GM19240 (cell line): ENCODE measurements at regions not wholly inside any gene's neighbourhood (a gene's known extent, or its start where the extent isn't known, plus 50 kb on each side); places are given as distances from the start of the nearest gene placed in this dataset.

Experiments used
- DNase-seq: peaks from one replicate; pipeline ENCODE4 v3.0.0; 2011; ENCODE audit warnings: low spot score; ENCODE audit not compliant: insufficient read length

DNA sequence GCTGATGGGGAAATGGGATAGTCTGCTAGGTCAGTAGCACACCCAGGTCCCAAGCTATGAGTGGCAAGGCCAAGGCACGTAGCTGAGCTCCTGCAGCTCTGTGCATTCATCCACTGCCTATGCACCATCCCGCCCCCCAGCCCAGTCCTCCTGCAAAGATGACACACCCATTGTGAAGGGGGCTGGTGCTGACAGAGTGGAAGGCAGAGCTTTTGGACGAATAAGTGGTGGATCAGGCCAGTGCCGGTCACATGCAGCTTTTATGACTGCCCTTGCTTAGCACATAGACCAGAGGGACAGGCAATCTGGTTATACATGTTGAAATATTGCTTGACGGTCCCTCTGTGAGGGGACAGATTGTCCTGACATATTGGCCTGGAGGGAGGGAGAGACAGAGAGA lies 494.3 kb downstream of the PTPRU start:
- no peak for DNase-seq

DNA sequence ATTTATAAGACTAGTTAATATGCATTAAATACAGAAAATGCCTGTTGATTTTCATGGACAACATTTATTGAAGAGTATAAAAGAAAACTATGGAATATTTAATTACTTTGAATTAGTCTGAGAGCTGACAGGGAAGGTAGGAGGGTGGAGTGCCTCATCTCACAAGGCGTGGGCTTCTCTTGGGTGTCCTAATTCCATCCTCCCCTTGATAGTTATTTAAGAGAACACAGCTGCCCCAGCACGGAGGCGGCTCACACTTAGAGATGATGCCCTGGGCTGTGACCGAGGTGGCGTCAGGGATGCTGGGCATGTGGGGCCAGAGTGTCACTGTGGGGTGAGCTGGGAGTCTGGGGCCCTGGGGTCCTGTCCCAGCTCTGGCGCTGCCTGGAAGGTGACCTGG lies 493.0 kb downstream of the PTPRU start:
- no peak for DNase-seq

- no peak for DNase-seq
Measured at GRCh38 chr1:29728703-29729102, 492.4 kb downstream of the PTPRU start.

DNA sequence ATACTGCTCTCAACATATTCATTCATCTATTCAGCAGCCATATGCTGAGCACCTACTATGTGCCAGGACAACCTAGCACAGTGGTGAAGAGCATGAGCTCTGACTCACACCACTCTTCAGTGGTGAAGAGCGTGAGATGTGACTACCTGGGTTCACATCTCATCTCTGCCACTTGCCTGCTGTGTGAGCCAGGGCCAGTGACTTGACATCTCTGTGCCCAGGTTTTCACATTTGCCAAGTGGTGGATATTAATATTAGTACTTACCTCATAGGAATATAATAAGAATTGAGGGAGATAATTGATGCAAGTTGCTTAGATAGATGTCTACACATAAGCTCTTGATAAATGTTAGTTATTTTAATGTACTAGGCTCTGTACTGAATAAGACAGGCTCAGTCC lies 488.9 kb downstream of the PTPRU start:
- no peak for DNase-seq

DNA sequence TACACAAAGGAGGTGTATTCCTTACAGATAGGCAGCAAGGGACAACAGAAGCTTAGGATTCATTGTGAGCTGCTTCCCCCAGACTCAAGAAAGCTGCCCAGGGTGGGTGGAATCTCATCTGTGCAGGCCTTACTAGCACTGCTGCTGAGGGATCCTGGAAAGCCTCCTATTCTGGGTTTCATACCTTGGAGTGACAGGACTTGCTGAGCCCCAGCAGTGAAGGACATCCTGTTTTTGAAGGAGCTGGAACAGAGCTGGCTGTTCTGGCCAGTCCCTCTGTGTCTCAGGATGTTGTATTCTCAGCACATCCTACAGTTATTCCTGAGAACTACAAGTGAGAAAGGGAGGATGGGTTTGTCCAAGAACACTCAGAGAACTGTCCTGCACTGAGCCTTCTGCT lies 486.3 kb downstream of the PTPRU start:
- no peak for DNase-seq

DNA sequence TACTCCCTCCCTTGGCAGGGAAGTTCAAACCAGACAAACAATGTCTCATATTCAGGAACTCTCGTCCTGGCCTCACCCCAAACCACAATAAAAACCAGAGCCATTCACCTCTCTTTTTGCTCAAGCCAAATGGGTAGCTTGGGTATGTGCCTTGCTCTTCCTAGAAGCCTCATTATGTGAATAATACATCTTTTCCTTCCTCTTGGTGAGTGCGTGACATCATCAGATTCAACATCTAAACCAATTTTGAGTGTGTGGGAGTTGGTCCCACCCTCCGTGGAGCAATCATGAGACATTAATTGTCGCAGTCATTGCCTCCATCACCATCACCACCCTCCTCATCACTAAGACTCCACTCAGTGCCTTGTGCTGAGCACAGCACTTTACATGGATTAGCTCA lies 482.9 kb downstream of the PTPRU start:
- DNase-seq = no peak

- no peak for DNase-seq
Measured at GRCh38 chr1:29718791-29719190, 482.5 kb downstream of the PTPRU start.

GRCh38 chr1:29716306-29716705 lies 480.0 kb downstream of the PTPRU start:
- no peak for DNase-seq

GRCh38 chr1:29713857-29714256 lies 477.5 kb downstream of the PTPRU start:
- no peak for DNase-seq

GRCh38 chr1:29712801-29713200 lies 476.5 kb downstream of the PTPRU start:
- DNase-seq = no peak

- no peak for DNase-seq
Measured at GRCh38 chr1:29712284-29712651, 475.9 kb downstream of the PTPRU start.

DNA sequence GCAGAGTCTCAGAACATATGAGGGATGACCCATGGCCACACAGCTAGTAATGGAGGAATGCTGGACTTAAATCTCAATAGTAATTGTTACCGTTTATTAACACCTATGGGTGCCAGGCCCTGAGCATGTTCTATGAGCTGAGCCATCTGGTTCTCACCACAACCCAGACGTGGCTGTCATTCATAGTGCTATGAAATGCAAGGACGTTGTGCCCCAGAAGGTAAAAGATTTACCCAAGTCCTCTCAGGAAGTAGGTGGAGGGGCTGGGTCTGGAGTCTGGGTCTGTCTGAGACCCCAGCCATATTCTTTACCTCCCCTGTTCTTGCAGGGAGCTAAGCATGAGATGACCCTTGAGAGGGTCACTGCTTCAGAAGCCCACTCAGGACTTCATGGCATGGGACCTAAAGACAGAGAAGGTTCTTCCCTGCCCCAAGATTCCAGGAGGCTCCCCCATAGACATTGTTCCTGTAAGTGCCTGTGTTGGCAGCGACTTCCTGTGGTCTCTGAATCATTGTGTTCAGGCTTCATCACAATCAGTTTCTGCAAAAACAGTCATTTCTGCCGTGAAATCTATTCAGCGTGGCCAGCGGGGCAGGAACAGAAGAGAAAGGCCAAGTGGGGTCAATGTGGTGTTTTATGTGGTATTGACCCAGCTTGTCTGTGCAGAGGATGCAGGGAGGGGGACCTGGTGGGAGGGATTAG lies 475.4 kb downstream of the PTPRU start:
- no peak for DNase-seq

DNA sequence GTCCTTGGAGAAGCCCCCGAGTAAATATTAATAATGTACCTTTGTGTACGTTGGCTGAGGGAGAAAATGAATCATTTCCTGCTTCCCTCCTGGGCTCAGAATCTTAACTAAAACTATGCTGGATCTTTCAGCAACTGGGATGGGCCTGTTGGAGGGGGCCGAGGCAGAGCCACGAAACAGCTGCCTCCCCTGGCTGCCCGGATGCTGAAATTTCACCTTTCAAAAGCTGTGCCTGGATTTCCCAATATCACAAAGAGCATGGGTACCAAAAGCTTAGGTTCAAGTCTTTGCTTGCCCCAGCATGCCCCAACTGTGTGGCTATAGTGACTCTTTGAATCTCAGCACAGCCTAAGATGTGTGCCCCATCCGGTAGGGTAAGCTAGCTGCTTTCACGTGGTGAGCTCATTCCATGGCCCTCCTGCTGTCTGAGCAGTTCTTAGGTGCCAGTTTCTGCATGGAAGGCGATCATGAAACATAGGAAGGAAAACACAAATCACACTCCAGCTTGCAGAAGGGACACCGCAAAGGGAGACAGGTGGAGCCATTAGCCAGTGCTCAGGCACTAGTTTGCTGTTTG lies 473.5 kb downstream of the PTPRU start:
- no peak for DNase-seq

DNA sequence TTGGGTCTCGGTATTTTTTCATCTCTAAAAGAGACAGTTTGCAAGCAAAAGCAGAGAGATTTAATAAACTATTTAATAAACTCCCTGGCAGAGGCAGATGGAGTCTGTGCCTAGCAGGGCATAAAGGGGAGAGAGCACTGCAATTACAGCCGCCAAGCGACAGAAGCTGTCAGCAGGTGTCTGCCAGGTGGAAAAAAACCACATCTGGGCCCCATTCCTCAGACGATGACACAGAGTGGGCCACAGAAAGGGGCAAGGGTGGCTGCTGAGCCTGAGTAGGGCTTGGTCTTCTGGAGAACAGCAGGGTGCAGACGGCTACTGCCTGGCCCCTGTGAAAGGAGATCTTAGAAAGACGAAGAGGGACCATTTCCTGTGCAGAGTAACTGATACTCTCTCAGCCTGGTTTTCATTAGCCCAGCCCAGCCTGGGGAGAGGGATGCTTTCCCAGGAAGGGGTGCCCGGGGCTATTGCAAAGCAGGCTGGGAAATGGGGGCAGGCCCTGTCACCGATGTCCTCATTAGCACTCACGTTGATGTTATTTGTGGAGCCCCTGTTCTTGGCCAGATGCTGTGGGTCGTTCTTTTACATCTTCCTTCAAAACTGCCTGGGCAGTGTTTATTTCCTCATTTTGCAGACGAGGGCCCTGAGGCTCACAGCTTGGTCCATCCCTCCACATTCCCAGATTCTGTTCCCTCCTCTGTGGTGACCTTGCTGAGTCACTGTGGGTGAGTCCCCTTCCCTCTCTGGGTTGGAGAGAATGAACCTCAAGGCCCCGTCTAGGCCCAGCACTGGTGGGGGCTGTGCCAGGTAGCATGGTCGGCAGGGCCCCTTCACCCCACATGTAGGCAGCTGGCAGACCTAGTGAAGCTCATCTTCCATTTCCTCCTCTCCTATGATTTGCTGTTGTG lies 472.7 kb downstream of the PTPRU start:
- no peak for DNase-seq

DNA sequence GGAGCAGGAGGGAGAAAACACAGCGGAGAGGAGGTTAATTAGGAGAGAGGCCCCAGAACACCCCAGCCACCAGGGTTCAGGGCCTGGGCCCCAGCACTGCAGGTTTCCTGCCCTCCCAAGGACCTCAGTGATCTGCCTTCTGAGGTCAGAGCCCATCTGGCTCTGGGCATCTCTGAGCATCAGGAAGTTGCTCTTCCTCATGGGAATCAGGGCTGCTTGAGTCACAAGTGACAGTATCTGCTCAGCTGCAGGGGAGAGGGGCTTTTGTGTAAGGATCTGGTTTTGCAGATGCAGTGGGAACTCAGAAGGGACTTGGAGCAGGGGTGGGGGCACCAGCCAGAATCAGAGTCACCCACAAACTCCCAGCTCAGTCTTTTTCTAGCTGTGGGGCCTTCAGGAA lies 472.1 kb downstream of the PTPRU start:
- DNase-seq = no peak

DNA sequence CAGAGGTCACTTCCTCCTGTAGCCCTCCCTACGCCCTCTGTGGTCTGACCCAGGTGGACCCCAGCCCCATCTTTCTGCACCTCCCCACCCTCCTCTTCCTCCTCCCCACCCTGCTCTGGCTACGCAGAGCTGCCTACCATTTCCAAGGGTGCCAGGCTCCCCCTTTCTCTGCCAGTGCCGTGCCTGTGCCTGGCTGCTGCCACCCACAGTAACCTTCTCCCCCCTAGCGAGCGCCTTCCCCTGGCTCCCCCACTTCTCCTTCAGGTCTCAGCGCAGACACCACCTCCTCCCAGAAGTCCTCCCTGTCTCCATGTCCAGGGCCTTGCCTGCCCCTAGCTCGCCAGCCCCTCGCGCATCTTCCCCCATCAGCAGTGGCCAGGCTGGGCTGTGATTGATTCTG lies 471.5 kb downstream of the PTPRU start:
- DNase-seq = no peak

GRCh38 chr1:29706936-29707335 lies 470.6 kb downstream of the PTPRU start:
- peak; percentile 29 for DNase-seq

DNA sequence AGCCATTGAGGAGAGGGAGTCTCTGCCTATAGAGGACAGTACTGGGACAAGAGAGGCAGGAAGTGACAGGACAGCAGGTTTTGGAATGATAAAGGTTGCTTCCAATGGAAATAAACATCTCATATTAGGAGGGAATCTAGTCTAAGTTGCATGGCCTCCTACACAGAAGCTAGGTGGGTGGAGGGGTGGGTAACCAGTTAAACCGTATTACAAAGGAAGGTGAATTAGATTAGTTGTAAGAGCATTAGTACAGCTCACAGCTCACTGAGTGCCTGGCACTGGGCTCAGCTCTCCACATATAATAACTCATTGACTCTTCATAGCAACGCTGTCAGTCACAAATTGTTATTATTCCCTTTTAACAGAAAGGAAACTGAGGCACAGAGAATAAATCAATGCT lies 468.1 kb downstream of the PTPRU start:
- no peak for DNase-seq

DNA sequence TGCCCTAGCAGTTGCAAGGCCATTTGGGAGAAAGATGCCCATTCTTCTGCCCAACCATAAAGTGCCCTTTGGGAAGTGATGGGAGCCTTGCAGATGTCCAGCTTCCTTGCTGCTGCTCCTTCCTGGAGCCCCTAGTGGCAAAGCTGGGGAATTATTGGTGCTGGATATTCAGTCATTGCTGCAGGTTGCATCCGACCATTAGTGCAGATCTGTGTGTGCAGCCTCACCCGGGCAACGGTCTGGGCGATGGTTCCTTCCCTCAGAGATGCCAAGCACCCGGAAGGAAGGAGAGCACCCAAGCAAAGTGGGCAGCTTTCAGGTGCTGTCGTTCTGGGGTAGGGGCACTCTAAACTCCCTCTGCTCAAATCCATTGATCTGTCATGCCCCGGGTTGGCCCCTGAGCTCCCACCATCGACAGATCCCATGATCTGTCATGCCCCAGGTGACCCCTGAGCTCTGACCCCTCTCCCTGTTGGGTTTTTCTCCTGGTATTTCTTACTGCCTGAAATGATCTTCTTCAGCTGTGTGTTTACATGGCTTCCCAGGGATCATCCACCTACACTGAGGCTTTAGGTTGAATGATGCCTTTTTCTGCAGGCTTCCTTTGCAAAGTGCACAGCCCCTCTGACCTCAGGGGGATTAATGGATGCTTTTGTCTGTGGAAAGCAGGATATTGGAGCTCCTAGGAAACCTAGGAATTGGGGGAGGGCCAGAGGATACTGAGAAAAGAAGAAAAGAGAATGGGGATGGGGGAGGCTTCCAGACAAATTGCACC lies 467.5 kb downstream of the PTPRU start:
- peak; percentile 45 for DNase-seq

DNA sequence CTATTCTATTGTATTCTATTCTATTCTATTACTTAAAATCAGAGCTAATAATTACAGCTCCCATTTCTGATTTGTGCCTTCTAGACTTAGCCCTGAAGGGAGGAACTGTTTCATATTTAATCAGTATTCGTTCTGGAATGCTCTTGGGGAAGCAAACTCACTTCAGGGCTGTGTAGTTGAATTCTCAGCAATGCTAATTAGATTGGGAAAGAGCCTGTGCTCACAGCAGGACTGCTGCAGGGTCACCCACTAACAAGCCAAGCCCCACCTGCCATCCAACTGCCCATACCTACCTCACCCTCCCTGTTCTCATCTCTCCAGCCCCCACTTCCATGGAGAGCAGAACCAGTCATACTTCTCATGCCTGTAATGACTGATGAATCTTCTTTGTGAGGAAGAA lies 464.2 kb downstream of the PTPRU start:
- DNase-seq = no peak

DNA sequence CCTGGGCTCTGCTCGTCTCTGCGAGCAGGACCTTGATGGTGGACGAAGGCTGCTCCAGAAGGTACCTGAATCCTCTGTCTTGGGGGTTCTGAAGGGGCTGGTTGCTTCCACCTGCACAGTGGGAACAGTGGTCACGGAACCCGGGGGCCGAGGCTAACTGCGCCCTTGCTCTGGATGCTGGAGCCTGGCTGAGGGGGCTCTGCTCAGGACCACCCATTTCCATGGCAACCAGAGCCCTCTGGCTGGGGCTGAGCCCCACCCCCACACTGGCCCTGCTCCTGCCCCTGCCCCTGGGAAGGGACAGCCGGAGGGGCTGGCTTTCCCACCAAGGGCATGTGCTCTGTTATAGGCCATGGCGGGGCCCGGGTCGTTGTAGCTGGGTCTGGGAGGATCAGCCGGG lies 462.3 kb downstream of the PTPRU start:
- DNase-seq = no peak

DNA sequence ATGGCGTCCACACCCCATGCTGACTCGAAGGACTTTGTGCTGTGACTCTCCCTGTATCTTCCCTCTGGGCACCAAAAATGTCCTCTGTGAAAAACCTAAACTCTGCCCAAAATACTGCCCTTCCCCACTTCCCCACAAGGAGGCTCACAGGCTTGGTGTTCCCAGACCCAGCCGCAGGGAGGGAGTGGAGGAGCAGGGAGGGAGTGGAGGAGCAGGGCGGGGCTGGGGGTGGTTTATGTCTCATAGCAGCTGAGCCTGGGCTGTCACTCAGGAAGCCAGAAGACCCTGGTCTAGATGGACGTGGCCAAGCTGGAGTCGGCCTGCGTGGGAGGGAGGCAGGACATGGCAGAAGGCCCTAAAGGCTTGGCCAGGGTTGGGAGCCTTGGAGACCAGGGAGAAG lies 461.7 kb downstream of the PTPRU start:
- no peak for DNase-seq
